ENCODE measurements at regions not wholly inside any gene's neighbourhood (a gene's known extent, or its start where the extent isn't known, plus 50 kb on each side); places are given as distances from the start of the nearest gene placed in this dataset.

GRCh38 chr6:14065350-14065749 lies 52.2 kb upstream of the CD83 start:
- no peak for DNase-seq (ENCODE audit: low spot score)

- DNase-seq (ENCODE audit: low spot score): peak; percentile 59
Measured at GRCh38 chr6:14066782-14067406, 50.7 kb upstream of the CD83 start.

GRCh38 chr6:14067656-14068055 lies 49.9 kb upstream of the CD83 start:
- DNase-seq (ENCODE audit: low spot score): no peak
